H1 (cell line): ENCODE measurements at regions not wholly inside any gene's neighbourhood (a gene's known extent, or its start where the extent isn't known, plus 50 kb on each side); places are given as distances from the start of the nearest gene placed in this dataset.

ENCODE experiments used
- CTCF ChIA-PET: fragments of 300-600 bp; sonication (Branson Sonifier 250); formaldehyde crosslinking; loops from one replicate; lab custom pipeline; 2021; ENCODE audit not compliant: partially characterized antibody; lab: Charles Lee
- POLR2A ChIA-PET: fragments of 300-600 bp; sonication (Branson Sonifier 250); formaldehyde crosslinking; loops from one replicate; lab custom pipeline; 2021; ENCODE audit warnings: inconsistent platforms; ENCODE audit not compliant: partially characterized antibody; lab: Charles Lee
- DNase-seq, 2 experiments: peaks; one replicate each; pipeline versions ENCODE4 v3.0.0 to v3.0.0-alpha.2; 2010 to 2022; ENCODE audit warnings: low spot score in 2 of 2, low read depth in 1 of 2, mixed read lengths in 1 of 2
- FAIRE-seq: peaks from 2 replicates; lab custom pipeline; 2011; peaks lifted over from hg19 to GRCh38; lab: Jason Lieb, UNC
- H2AFZ ChIP-seq: 2 replicates; pipeline ENCODE4 v1.8.1; 2012; ENCODE audit warnings: low read length, inconsistent platforms
- H2AK5ac ChIP-seq: 2 replicates; pipeline ENCODE4 v1.6.1; 2013; ENCODE audit warnings: low read depth, low read length
- H2BK120ac ChIP-seq: replicated peaks from 2 replicates; pipeline ENCODE3; 2013; ENCODE audit warnings: low read depth, low read length, inconsistent platforms
- H2BK12ac ChIP-seq: 2 replicates; pipeline ENCODE4 v1.6.1; 2013; ENCODE audit warnings: low read depth, low read length
- H2BK15ac ChIP-seq: 2 replicates; pipeline ENCODE4 v1.6.1; 2013; ENCODE audit warnings: low read length
- H2BK20ac ChIP-seq: 2 replicates; pipeline ENCODE4 v1.6.1; 2013; ENCODE audit warnings: low read length
- H2BK5ac ChIP-seq: 2 replicates; pipeline ENCODE4 v1.6.1; 2013; ENCODE audit warnings: low read depth, low read length
- H3K14ac ChIP-seq: 2 replicates; pipeline ENCODE4 v1.6.1; 2013; ENCODE audit warnings: inconsistent platforms; ENCODE audit not compliant: insufficient read length
- H3K18ac ChIP-seq: 2 replicates; pipeline ENCODE4 v1.6.1; 2013; ENCODE audit warnings: low read length; ENCODE audit errors: extremely low read depth
- H3K23ac ChIP-seq: 2 replicates; pipeline ENCODE4 v1.6.1; 2013; ENCODE audit warnings: inconsistent platforms; ENCODE audit not compliant: insufficient read length
- H3K23me2 ChIP-seq: 2 replicates; pipeline ENCODE4 v1.6.1; 2013; ENCODE audit warnings: low read depth, low read length
- H3K27ac ChIP-seq: 2 replicates; pipeline ENCODE4 v1.6.1; 2011; ENCODE audit warnings: low read depth, low read length, inconsistent platforms
- H3K27me3 ChIP-seq, 4 experiments: replicated peaks in 1 of 4; 1 replicate in 1 of 4; 2 replicates in 3 of 4; pipeline versions ENCODE4 v1.6.1 to v1.8.1; 2011 to 2013; ENCODE audit warnings: low read length in 3 of 4, mild to moderate bottlenecking in 3 of 4, inconsistent platforms in 2 of 4, mixed read lengths in 2 of 4, moderate library complexity in 1 of 4; ENCODE audit not compliant: control insufficient read depth in 3 of 4, insufficient read depth in 3 of 4; ENCODE audit errors: extremely low read depth in 1 of 4
- H3K36me3 ChIP-seq, 4 experiments: 2 replicates each; pipeline versions ENCODE4 v1.6.1 to v1.8.1; 2011 to 2013; ENCODE audit warnings: mild to moderate bottlenecking in 4 of 4, low read length in 3 of 4, moderate library complexity in 2 of 4, control low read depth in 1 of 4, inconsistent platforms in 1 of 4; ENCODE audit not compliant: insufficient read depth in 4 of 4, control insufficient read depth in 2 of 4
- H3K4ac ChIP-seq: replicated peaks from 2 replicates; pipeline ENCODE3; 2013; ENCODE audit warnings: low read length, low read depth, mixed read lengths, inconsistent platforms; ENCODE audit not compliant: insufficient read length
- H3K4me1 ChIP-seq, 4 experiments: replicated peaks in 1 of 4; 1 replicate in 1 of 4; 2 replicates in 3 of 4; pipeline versions ENCODE4 v1.6.1 to v1.8.1; 2011 to 2013; ENCODE audit warnings: low read length in 3 of 4, inconsistent platforms in 2 of 4, mixed read lengths in 1 of 4; ENCODE audit not compliant: insufficient read depth in 4 of 4, control insufficient read depth in 3 of 4
- H3K4me2 ChIP-seq, 2 experiments: 2 replicates each; pipeline versions ENCODE4 v1.6.1 to v1.8.1; 2011 to 2013; ENCODE audit warnings: low read depth in 2 of 2, low read length in 2 of 2, control low read depth in 1 of 2, inconsistent platforms in 1 of 2, mild to moderate bottlenecking in 1 of 2; ENCODE audit not compliant: insufficient read depth in 1 of 2
- H3K4me3 ChIP-seq, 4 experiments: fragments of 200-600, 300-600 bp in 1 of 4; sonication (generic), shearing (Covaris generic), sonication (Bioruptor Twin) in 1 of 4; 2 replicates each; pipeline versions ENCODE4 v1.5.1 to v1.8.1; 2011 to 2016; ENCODE audit warnings: low read length in 4 of 4, low read depth in 3 of 4, control low read depth in 2 of 4, inconsistent platforms in 2 of 4, mild to moderate bottlenecking in 2 of 4, mixed read lengths in 1 of 4, moderate library complexity in 1 of 4; ENCODE audit not compliant: insufficient read depth in 2 of 4; ENCODE audit errors: extremely low read depth in 1 of 4
- H3K56ac ChIP-seq: replicated peaks from 2 replicates; pipeline ENCODE3; 2013; ENCODE audit warnings: low read depth, mild to moderate bottlenecking, mixed read lengths, low read length, inconsistent platforms; ENCODE audit not compliant: insufficient read length
- H3K79me1 ChIP-seq: 2 replicates; pipeline ENCODE4 v1.6.1; 2013; ENCODE audit warnings: low read depth, low read length, control low read depth
- H3K79me2 ChIP-seq, 2 experiments: 2 replicates each; pipeline versions ENCODE4 v1.6.1 to v1.8.1; 2012 to 2013; ENCODE audit warnings: low read length in 2 of 2, mild to moderate bottlenecking in 2 of 2, inconsistent platforms in 1 of 2; ENCODE audit not compliant: insufficient read depth in 2 of 2, control insufficient read depth in 1 of 2
- H3K9ac ChIP-seq, 4 experiments: replicated peaks in 1 of 4; 1 replicate in 1 of 4; 2 replicates in 3 of 4; pipeline versions ENCODE4 v1.6.1 to v1.8.1; 2011 to 2013; ENCODE audit warnings: low read depth in 3 of 4, low read length in 3 of 4, control low read depth in 2 of 4, mild to moderate bottlenecking in 2 of 4, moderate library complexity in 2 of 4, inconsistent platforms in 1 of 4; ENCODE audit errors: extremely low read depth in 1 of 4
- H3K9me3 ChIP-seq, 2 experiments: 2 replicates each; pipeline versions ENCODE4 v1.6.1 to v1.8.1; 2012 to 2013; ENCODE audit warnings: mild to moderate bottlenecking in 2 of 2, moderate library complexity in 2 of 2, control low read depth in 1 of 2, inconsistent platforms in 1 of 2, low read depth in 1 of 2, low read length in 1 of 2, mixed read lengths in 1 of 2; ENCODE audit not compliant: insufficient read depth in 2 of 2
- H4K20me1 ChIP-seq, 2 experiments: replicated peaks in 1 of 2; 2 replicates each; pipeline versions ENCODE3 to v1.8.1; 2011 to 2013; ENCODE audit warnings: inconsistent platforms in 2 of 2, low read length in 2 of 2, mild to moderate bottlenecking in 1 of 2; ENCODE audit not compliant: insufficient read depth in 2 of 2, control insufficient read depth in 1 of 2
- H4K5ac ChIP-seq: 2 replicates; pipeline ENCODE4 v1.6.1; 2013; ENCODE audit warnings: low read length, low read depth, mixed read lengths, inconsistent platforms; ENCODE audit not compliant: insufficient read length
- H4K8ac ChIP-seq: 2 replicates; pipeline ENCODE4 v1.8.0; 2013; ENCODE audit warnings: mild to moderate bottlenecking, moderate library complexity, low read length, inconsistent platforms; ENCODE audit not compliant: insufficient read depth; ENCODE audit errors: extremely low read depth
- H4K91ac ChIP-seq: replicated peaks from 2 replicates; pipeline ENCODE3; 2013; ENCODE audit warnings: low read length, mixed read lengths, inconsistent platforms; ENCODE audit not compliant: insufficient read length
- BCL11A ChIP-seq, 2 experiments: IDR thresholded peaks; one replicate each; pipeline ENCODE4 v1.6.1; 2011; ENCODE audit warnings: low read depth in 2 of 2, low read length in 2 of 2, mild to moderate bottlenecking in 2 of 2
- BRCA1 ChIP-seq: IDR thresholded peaks from 2 replicates; pipeline ENCODE4 v1.6.1; 2012; ENCODE audit warnings: low read depth, low read length, improper control_type of control experiment
- CBX5 ChIP-seq: fragments of 300-800, 300-1000 bp; sonication (generic); IDR thresholded peaks from 2 replicates; pipeline ENCODE4 v1.7.1; 2016; ENCODE audit warnings: antibody characterized with exemption, low read length, low read depth
- CEBPB ChIP-seq: IDR thresholded peaks from 2 replicates; pipeline ENCODE4 v1.6.1; 2012; ENCODE audit warnings: low read depth, low read length
- CHD2 ChIP-seq: IDR thresholded peaks from 2 replicates; pipeline ENCODE4 v1.6.1; 2012; ENCODE audit warnings: low read length, improper control_type of control experiment
- FOSL1 ChIP-seq: IDR thresholded peaks from 2 replicates; pipeline ENCODE4 v1.6.1; 2011; ENCODE audit warnings: mild to moderate bottlenecking, low read depth, low read length, moderate library complexity; ENCODE audit not compliant: insufficient read depth
- HDAC2 ChIP-seq, 2 experiments: fragments of 300-600 bp in 1 of 2; sonication (generic) in 1 of 2; IDR thresholded peaks; 2 replicates each; pipeline ENCODE4 v1.6.1; 2011 to 2012; ENCODE audit warnings: low read depth in 2 of 2, low read length in 2 of 2, mild to moderate bottlenecking in 2 of 2, moderate library complexity in 2 of 2, borderline replicate concordance in 1 of 2, inconsistent platforms in 1 of 2
- JUN ChIP-seq: IDR thresholded peaks from 2 replicates; pipeline ENCODE4 v1.6.1; 2011; ENCODE audit warnings: low read depth, mild to moderate bottlenecking, improper control_type of control experiment, low read length
- KDM4A ChIP-seq: IDR thresholded peaks from one replicate; pipeline ENCODE4 v1.7.1; 2012; ENCODE audit warnings: low read depth, mild to moderate bottlenecking, moderate library complexity, low read length, inconsistent platforms; ENCODE audit not compliant: severe bottlenecking
- RNF2 ChIP-seq: fragments of 200-900, 300-1000 bp; sonication (generic); IDR thresholded peaks from 2 replicates; pipeline ENCODE4 v1.7.1; 2016; ENCODE audit warnings: borderline replicate concordance, low read depth, mild to moderate bottlenecking, antibody characterized with exemption, low read length; ENCODE audit not compliant: poor library complexity, severe bottlenecking; ENCODE audit errors: missing control alignments
- RXRA ChIP-seq: IDR thresholded peaks from 2 replicates; pipeline ENCODE4 v1.6.1; 2011; ENCODE audit warnings: low read depth, mild to moderate bottlenecking, low read length, moderate library complexity; ENCODE audit not compliant: insufficient read depth
- TEAD4 ChIP-seq: IDR thresholded peaks from 2 replicates; pipeline ENCODE4 v1.6.1; 2012; ENCODE audit warnings: low read depth, low read length, inconsistent platforms, mixed read lengths
- WGBS, 2 experiments: shearing (Covaris generic) in 1 of 2; methylation state at CpG; one replicate each; pipeline versions ENCODE4 v1.1.6 to v1.1.7; 2013 to 2015; ENCODE audit warnings: low lambda C conversion rate in 2 of 2, mixed read lengths in 2 of 2, inconsistent platforms in 1 of 2, low coverage in 1 of 2, missing lambda C conversion rate in 1 of 2; ENCODE audit not compliant: insufficient replicate concordance in 2 of 2, insufficient coverage in 1 of 2, insufficient read length in 1 of 2; ENCODE audit errors: extremely low coverage in 1 of 2, missing lambda C conversion rate in 1 of 2; 5-methylcytosine and 5-hydroxymethylcytosine counted together

GRCh38 chr16:26595199-26595598 lies 471.5 kb upstream of the C16orf82 start:
- FAIRE-seq (no peak), DNase-seq (no peak)
- no peak overlapping the region for H3K4me2 ChIP-seq
- no peak overlapping the region for H3K14ac ChIP-seq
- no peak overlapping the region for H3K9ac ChIP-seq
- H3K79me1 ChIP-seq, result no peaks in the 10 kb centered on the region
- H4K5ac ChIP-seq, result no peak overlapping the region
- H3K23ac ChIP-seq, result no peak overlapping the region
- H4K91ac ChIP-seq, result no peak overlapping the region
- ChIA-PET CTCF (interaction anchor here (0.8 to 2.5 kb wide), 3 partner anchors 16 to 200 kb away, joined by 3 to 7 read pairs (median 4); no protein-coding TSS in a partner anchor), POLR2A (no interaction called here)
- no peak overlapping the region for H3K4ac ChIP-seq
- WGBS, 2 experiments, result 96% methylated on average over 4 of the region's 4 CpGs; no CpG with 5 or more reads in 1 of the 2 experiments
- H2BK5ac ChIP-seq, result no peak overlapping the region
- H3K4me1 ChIP-seq, result peaks cover 4 to 13% (median 9%) of the 10 kb centered on the region in 4 experiments
- H3K56ac ChIP-seq, result no peak overlapping the region
- H3K36me3 ChIP-seq, result no peaks in the 10 kb centered on the region
- no peak for TF ChIP-seq RXRA
- TF ChIP-seq RNF2, result no peak
- TF ChIP-seq TEAD4, result no peak
- TF ChIP-seq BRCA1, result no peak
- no peak for TF ChIP-seq CHD2
- TF ChIP-seq KDM4A, result no peak
- no peak for TF ChIP-seq HDAC2 (IDR thresholded peaks at IDR 0.05; ENCODE audit: borderline replicate concordance in 1 of 2, low read depth in 2 of 2, low read length in 2 of 2)
- TF ChIP-seq BCL11A (IDR thresholded peaks at IDR 0.05; ENCODE audit: low read depth in 2 of 2, low read length in 2 of 2), result no peak
- no peak for TF ChIP-seq FOSL1
- no peak for TF ChIP-seq CEBPB
- no peak for TF ChIP-seq JUN
- TF ChIP-seq CBX5, result no peak
- no peak overlapping the region for H2AFZ ChIP-seq
- no peaks in the 10 kb centered on the region for H3K23me2 ChIP-seq
- H2BK120ac ChIP-seq, result no peak overlapping the region
- no peaks in the 10 kb centered on the region for H3K79me2 ChIP-seq
- no peak overlapping the region for H3K18ac ChIP-seq
- H2BK20ac ChIP-seq, result no peak overlapping the region
- H3K9me3 ChIP-seq, result no peaks in the 10 kb centered on the region
- H4K20me1 ChIP-seq, result no peaks in the 10 kb centered on the region
- H2BK15ac ChIP-seq, result no peak overlapping the region
- H3K27me3 ChIP-seq, result no peaks in the 10 kb centered on the region
- no peak overlapping the region for H4K8ac ChIP-seq
- no peak overlapping the region for H2BK12ac ChIP-seq
- no peak overlapping the region for H3K4me3 ChIP-seq
- H3K27ac ChIP-seq, result no peak overlapping the region
- H2AK5ac ChIP-seq, result no peak overlapping the region
